ENCODE measurements at regions not wholly inside any gene's neighbourhood (a gene's known extent, or its start where the extent isn't known, plus 50 kb on each side); places are given as distances from the start of the nearest gene placed in this dataset.

- TF ChIP-seq CTCF (IDR thresholded peaks at IDR 0.05) (no peak), POLR2A (IDR thresholded peaks at IDR 0.05) (no peak)
Observed at GRCh38 chr1:60596791-60597750, 485.3 kb upstream of the NFIA start.

Measured in thyroid gland (tissue), 4 donors.